ENCODE measurements at regions not wholly inside any gene's neighbourhood (a gene's known extent, or its start where the extent isn't known, plus 50 kb on each side); places are given as distances from the start of the nearest gene placed in this dataset.

DNA sequence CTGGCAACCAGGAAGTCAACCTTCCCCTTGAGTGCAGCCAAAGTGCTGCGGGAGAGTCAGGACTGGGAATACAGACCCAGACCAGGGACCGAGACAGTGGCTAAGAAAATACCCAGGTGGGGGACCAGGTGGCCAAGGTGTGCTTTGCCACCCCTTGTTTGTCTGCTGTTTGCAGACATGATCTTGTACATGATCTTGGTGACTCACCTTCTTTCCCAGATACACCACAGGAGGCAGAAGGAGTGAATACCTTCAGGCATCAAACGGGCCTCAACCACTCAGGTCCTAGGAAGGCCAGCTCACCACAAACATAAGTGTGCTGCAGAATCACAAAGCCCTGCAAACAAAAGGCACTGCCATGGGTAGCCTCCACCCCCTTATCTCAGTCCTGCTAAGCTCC is 62.0 kb downstream of the CNGA2 start:
- no peak overlapping the region for H3K27ac ChIP-seq
- H3K36me3 ChIP-seq, result no peaks in the 10 kb centered on the region
- no peak for DNase-seq (ENCODE audit: low spot score in 2 of 2)
- WGBS, result 86% methylated on average over 3 of the region's 3 CpGs
- H3K4me1 ChIP-seq, result no peaks in the 10 kb centered on the region
- no peaks in the 10 kb centered on the region for H3K27me3 ChIP-seq
- TF ChIP-seq POLR2A (IDR thresholded peaks at IDR 0.05) (no peak), CTCF (IDR thresholded peaks at IDR 0.05) (no peak), POLR2AphosphoS5 (IDR thresholded peaks at IDR 0.05) (no peak), EP300 (IDR thresholded peaks at IDR 0.05) (no peak)
- H3K9me3 ChIP-seq, result no peaks in the 10 kb centered on the region
- no peak overlapping the region for H3K4me3 ChIP-seq

- no peaks in the 10 kb centered on the region for H3K9me3 ChIP-seq
- TF ChIP-seq POLR2A (IDR thresholded peaks at IDR 0.05) (no peak), CTCF (IDR thresholded peaks at IDR 0.05) (no peak), POLR2AphosphoS5 (IDR thresholded peaks at IDR 0.05) (no peak), EP300 (IDR thresholded peaks at IDR 0.05) (no peak)
- H3K4me1 ChIP-seq, result no peaks in the 10 kb centered on the region
- no peaks in the 10 kb centered on the region for H3K36me3 ChIP-seq
- no peaks in the 10 kb centered on the region for H3K27me3 ChIP-seq
- 63% methylated on average over 7 of the region's 7 CpGs for WGBS
- no peak for DNase-seq (ENCODE audit: low spot score in 2 of 2)
- no peak overlapping the region for H3K4me3 ChIP-seq
- H3K27ac ChIP-seq, result no peak overlapping the region
These were observed 67.4 kb downstream of the CNGA2 start for GRCh38 chrX:151801980-151802379.

DNA sequence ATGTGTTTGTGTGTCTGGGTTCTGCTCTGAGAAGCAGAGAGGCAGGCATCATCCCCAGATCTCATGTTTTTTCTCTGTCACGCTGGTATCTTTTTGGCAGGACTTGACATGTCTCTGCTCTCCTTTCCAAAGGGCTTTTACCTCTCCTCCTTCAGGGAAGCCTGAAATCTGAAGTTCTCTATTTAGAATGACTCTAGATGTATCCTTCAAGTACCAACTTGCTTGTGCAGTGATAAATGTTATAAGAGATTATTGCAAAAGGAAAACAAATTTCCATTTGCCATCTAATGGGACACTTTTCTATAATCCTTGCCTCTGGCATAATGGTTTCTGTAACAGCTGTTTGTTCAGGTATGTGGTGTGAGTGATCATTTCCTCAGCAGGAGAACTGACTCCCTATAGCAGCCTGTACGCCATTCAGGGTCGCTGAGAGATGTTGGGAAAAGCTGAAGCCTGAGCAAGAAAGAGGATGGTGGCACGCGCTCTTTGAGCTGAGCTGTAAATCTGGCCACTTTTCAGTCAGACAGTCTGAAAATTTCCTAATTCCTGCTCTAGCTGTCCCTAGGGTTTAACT is 72.5 kb downstream of the CNGA2 start:
- Histone ChIP-seq H3K36me3 (no peaks in the 10 kb centered on the region), H3K27me3 (no peaks in the 10 kb centered on the region), H3K4me1 (no peaks in the 10 kb centered on the region), H3K27ac (no peak overlapping the region), H3K9me3 (no peaks in the 10 kb centered on the region), H3K4me3 (no peak overlapping the region)
- 58% methylated on average over 5 of the region's 5 CpGs for WGBS
- no peak for DNase-seq (ENCODE audit: low spot score in 2 of 2)
- no peak for TF ChIP-seq CTCF (IDR thresholded peaks at IDR 0.05)

GRCh38 chrX:151812661-151813060 is 78.1 kb downstream of the CNGA2 start:
- Histone ChIP-seq H3K9me3 (no peaks in the 10 kb centered on the region), H3K27me3 (no peaks in the 10 kb centered on the region), H3K36me3 (no peaks in the 10 kb centered on the region), H3K4me3 (no peak overlapping the region), H3K27ac (no peak overlapping the region), H3K4me1 (no peaks in the 10 kb centered on the region)
- no peak for TF ChIP-seq CTCF (IDR thresholded peaks at IDR 0.05)
- no peak for TF ChIP-seq POLR2A (IDR thresholded peaks at IDR 0.05)
- TF ChIP-seq POLR2AphosphoS5 (IDR thresholded peaks at IDR 0.05), result no peak
- TF ChIP-seq EP300 (IDR thresholded peaks at IDR 0.05), result no peak
- 49% methylated on average over 2 of the region's 2 CpGs for WGBS
- DNase-seq (ENCODE audit: low spot score in 2 of 2), result no peak

- Histone ChIP-seq H3K4me1 (no peaks in the 10 kb centered on the region), H3K27me3 (no peaks in the 10 kb centered on the region), H3K36me3 (no peaks in the 10 kb centered on the region), H3K9me3 (no peaks in the 10 kb centered on the region), H3K4me3 (no peak overlapping the region), H3K27ac (no peak overlapping the region)
- TF ChIP-seq POLR2AphosphoS5 (IDR thresholded peaks at IDR 0.05) (no peak), EP300 (IDR thresholded peaks at IDR 0.05) (no peak), CTCF (IDR thresholded peaks at IDR 0.05) (no peak), POLR2A (IDR thresholded peaks at IDR 0.05) (no peak)
- WGBS, result 91% methylated on average over 1 of the region's 1 CpG
- DNase-seq (ENCODE audit: low spot score in 2 of 2), result no peak
These were observed 80.2 kb downstream of the CNGA2 start for GRCh38 chrX:151814767-151815166.
